ENCODE measurements at regions not wholly inside any gene's neighbourhood (a gene's known extent, or its start where the extent isn't known, plus 50 kb on each side); places are given as distances from the start of the nearest gene placed in this dataset.

DNA sequence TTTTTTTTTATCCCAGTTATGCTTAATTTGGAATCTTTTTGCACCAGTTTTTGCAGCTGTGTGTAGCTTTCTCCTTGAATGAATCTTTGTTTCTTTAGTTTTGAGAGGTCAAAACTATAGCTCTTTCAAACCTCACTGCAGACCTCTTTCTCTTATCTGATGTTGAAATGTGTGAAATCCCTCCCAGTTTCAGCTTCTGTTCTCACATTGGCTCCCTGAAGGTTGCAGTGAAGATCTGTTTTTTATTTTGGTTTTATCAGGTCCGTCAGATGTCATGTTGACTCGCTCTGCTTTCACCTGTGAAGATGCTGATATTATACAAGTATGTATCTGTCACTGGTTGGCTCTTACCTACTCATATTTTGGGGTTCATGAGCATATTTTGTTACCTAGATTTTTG, 372.0 kb downstream of the RFC3 start:
- no peak for DNase-seq (ENCODE audit: low read depth)
- no peak for TF ChIP-seq CTCF (IDR thresholded peaks at IDR 0.05; ENCODE audit: insufficient read depth, low read length, poor library complexity, severe bottlenecking)
- H3K27me3 ChIP-seq (ENCODE audit: control insufficient read depth, insufficient read depth, low read length): no peaks in the 10 kb centered on the region
- H3K36me3 ChIP-seq (ENCODE audit: control insufficient read depth, insufficient read depth, low read length): no peaks in the 10 kb centered on the region
- H3K4me3 ChIP-seq (ENCODE audit: low read depth, low read length): no peak overlapping the region

GRCh38 chr13:34201050-34201913, 383.3 kb downstream of the RFC3 start:
- H3K4me3 ChIP-seq (ENCODE audit: low read depth, low read length): no peak overlapping the region
- no peaks in the 10 kb centered on the region for H3K36me3 ChIP-seq (ENCODE audit: control insufficient read depth, insufficient read depth, low read length)
- no peak for DNase-seq (ENCODE audit: low read depth)
- no peak for TF ChIP-seq CTCF (IDR thresholded peaks at IDR 0.05; ENCODE audit: insufficient read depth, low read length, poor library complexity, severe bottlenecking)
- H3K27me3 ChIP-seq (ENCODE audit: control insufficient read depth, insufficient read depth, low read length): no peaks in the 10 kb centered on the region

GRCh38 chr13:34207334-34207733, 389.4 kb downstream of the RFC3 start:
- no peak for DNase-seq (ENCODE audit: low read depth)
- Histone ChIP-seq H3K27me3 (ENCODE audit: control insufficient read depth, insufficient read depth, low read length) (no peaks in the 10 kb centered on the region), H3K36me3 (ENCODE audit: control insufficient read depth, insufficient read depth, low read length) (no peaks in the 10 kb centered on the region), H3K4me3 (ENCODE audit: low read depth, low read length) (no peak overlapping the region)
- no peak for TF ChIP-seq CTCF (IDR thresholded peaks at IDR 0.05; ENCODE audit: insufficient read depth, low read length, poor library complexity, severe bottlenecking)

DNA sequence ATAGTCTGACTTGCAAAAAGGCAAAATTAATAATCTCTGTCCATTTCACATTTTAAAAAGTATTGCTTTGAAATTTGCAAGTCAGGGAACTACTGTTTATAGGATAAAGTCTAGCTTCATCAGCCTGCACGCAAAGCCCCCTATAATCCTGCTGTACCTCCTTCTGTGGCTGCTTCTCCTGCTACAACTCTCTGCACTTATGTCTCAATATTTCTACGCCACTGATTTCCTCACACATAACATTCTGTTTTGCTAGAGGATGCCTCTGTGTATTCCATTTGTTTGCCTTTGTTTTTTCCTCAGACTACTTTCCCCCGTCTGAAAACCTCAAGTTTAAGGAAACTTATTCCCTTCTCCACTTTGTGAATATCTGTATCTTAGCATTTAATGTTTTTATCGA, 389.9 kb downstream of the RFC3 start:
- no peak for TF ChIP-seq CTCF (IDR thresholded peaks at IDR 0.05; ENCODE audit: insufficient read depth, low read length, poor library complexity, severe bottlenecking)
- Histone ChIP-seq H3K4me3 (ENCODE audit: low read depth, low read length) (no peak overlapping the region), H3K36me3 (ENCODE audit: control insufficient read depth, insufficient read depth, low read length) (no peaks in the 10 kb centered on the region), H3K27me3 (ENCODE audit: control insufficient read depth, insufficient read depth, low read length) (no peaks in the 10 kb centered on the region)
- no peak for DNase-seq (ENCODE audit: low read depth)

GRCh38 chr13:34208336-34208735, 390.4 kb downstream of the RFC3 start:
- H3K27me3 ChIP-seq (ENCODE audit: control insufficient read depth, insufficient read depth, low read length): no peaks in the 10 kb centered on the region
- no peak for TF ChIP-seq CTCF (IDR thresholded peaks at IDR 0.05; ENCODE audit: insufficient read depth, low read length, poor library complexity, severe bottlenecking)
- DNase-seq (ENCODE audit: low read depth): no peak
- no peak overlapping the region for H3K4me3 ChIP-seq (ENCODE audit: low read depth, low read length)
- H3K36me3 ChIP-seq (ENCODE audit: control insufficient read depth, insufficient read depth, low read length): no peaks in the 10 kb centered on the region

GRCh38 chr13:34210341-34210740, 392.4 kb downstream of the RFC3 start:
- Histone ChIP-seq H3K27me3 (ENCODE audit: control insufficient read depth, insufficient read depth, low read length) (no peaks in the 10 kb centered on the region), H3K36me3 (ENCODE audit: control insufficient read depth, insufficient read depth, low read length) (no peaks in the 10 kb centered on the region), H3K4me3 (ENCODE audit: low read depth, low read length) (no peak overlapping the region)
- no peak for DNase-seq (ENCODE audit: low read depth)
- TF ChIP-seq CTCF (IDR thresholded peaks at IDR 0.05; ENCODE audit: insufficient read depth, low read length, poor library complexity, severe bottlenecking): no peak

All from kidney epithelial cell (primary cell).